ENCODE measurements at regions not wholly inside any gene's neighbourhood (a gene's known extent, or its start where the extent isn't known, plus 50 kb on each side); places are given as distances from the start of the nearest gene placed in this dataset.

GRCh38 chr9:18036422-18037187 is 437.3 kb upstream of the ADAMTSL1 start:
- TF ChIP-seq POLR2A (IDR thresholded peaks at IDR 0.05; ENCODE audit: low read depth, low read length): no peak
- no peak for TF ChIP-seq TAF1 (IDR thresholded peaks at IDR 0.05; ENCODE audit: low read depth, low read length)
- no peak for TF ChIP-seq POLR2AphosphoS5 (IDR thresholded peaks at IDR 0.05; ENCODE audit: low read depth, low read length)
- no peak for TF ChIP-seq PAX5 (IDR thresholded peaks at IDR 0.05; ENCODE audit: insufficient read depth, low read length, severe bottlenecking)
